ENCODE measurements at regions not wholly inside any gene's neighbourhood (a gene's known extent, or its start where the extent isn't known, plus 50 kb on each side); places are given as distances from the start of the nearest gene placed in this dataset.
A peak's percentile ranks its signal among the peaks of the same experiment; 100 is the strongest.
"Not testable (repeated sequence)": the region's sequence is repeated elsewhere in the genome, so short reads cannot be mapped to it uniquely, and the experiment has no call there.

DNA sequence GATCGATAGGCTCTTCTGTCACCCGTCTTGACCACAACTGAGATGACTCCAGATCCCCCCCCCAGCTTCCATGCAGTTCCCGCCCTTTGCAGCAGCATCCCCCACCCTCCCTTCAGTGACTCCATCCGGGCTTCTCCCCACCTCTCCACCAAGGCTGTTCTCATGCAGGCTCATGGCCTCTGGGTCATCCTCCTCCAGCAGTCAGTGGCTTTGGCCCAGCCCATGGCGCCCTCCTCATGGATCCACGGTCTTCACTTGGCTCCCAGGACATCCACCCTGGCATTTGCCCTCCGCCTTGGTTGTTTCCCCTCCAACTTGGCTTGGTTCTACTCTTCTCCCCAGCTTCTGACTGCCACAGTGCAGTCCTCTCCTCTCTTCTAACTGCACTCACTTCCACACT lies 96.7 kb upstream of the RUFY1 start:
- in situ Hi-C loops (cut with MboI; ENCODE audit: low pct_unique_long_range_greater_than_20kb in 2 of 9, low sequenced_read_pairs in 9 of 9, unreplicated experiment in 9 of 9): no loop called here
- WGBS, 10 experiments: 20 to 50% (median 40%) methylated on average over 1 of the region's 7 CpGs; no CpG with 5 or more reads in 7 of the 10 experiments
- H3K4me3 ChIP-seq: no peak overlapping the region
- H3K4me1 ChIP-seq (replicated peaks in 1 of 2): no peaks in the 10 kb centered on the region
- H3K27ac ChIP-seq: no peak overlapping the region
- ATAC-seq (replicated peaks in 6 of 8): no peak

DNA sequence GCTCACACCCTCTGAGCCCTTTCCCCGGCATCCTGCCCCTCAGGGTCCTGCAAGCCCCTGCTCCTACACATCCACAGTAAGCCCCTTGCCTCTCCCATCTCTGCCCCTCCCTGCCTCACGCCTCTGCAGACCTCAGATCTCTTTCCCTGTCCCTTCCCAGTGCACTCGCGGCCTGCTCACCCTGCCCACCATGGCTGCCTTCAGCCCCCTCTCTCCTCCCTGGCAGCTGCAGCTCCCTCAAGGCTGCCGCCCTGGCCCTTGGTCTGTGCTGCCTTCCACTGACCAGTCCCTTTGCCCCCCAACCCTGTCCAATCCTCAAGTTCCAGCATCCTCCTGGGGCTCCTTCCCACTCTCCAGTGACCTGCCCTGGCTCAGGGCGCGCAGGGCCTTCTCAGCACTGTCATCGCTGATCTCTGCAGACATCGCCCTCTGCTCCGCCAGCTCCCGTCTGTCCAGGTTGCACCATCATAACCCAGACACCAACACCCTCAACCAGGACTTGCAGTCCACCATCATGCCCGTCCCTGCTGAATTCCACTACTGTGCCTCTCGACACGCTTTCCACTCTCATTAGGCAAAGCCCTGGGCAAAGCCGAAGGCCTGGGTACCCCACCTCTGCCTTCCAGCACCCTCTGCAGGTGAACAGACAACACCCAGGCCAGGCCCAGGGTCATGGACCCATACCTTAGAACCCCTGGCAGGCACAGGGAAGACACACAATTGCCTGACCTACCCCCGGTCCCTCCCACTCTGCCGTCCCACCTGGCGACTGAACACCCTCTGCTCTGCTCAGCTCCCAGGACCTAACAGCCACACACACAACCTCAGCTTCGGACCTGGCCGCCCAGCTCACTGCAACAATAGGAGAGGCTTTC lies 97.8 kb upstream of the RUFY1 start:
- no peak for ATAC-seq (replicated peaks in 6 of 8)

DNA sequence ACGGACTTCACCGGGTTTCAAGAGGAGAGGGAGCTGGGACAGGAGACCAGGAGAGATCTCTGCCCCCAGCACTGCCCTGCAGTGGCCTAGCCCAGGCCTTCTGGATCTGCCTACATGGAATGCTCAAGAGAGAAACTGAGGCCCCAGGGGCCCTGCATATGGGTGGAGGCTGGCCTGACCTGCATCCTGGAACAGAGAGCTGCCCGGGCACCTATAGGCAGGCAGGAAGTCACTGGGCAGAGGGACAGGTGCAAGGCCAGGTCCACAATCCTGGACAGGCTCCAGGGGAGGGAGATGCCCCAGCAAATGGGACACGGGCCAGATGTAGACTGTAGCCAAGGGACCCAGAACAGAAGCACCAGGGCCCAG lies 98.5 kb upstream of the RUFY1 start:
- ATAC-seq (replicated peaks in 6 of 8): peak in 1 of 8 experiments; percentile 28
- 0 to 60% (median 40%) methylated on average over 1 to 2 of the region's 4 CpGs; no CpG with 5 or more reads in 5 of the 10 experiments for WGBS, 10 experiments
- in situ Hi-C loops (cut with MboI; ENCODE audit: low pct_unique_long_range_greater_than_20kb in 2 of 9, low sequenced_read_pairs in 9 of 9, unreplicated experiment in 9 of 9): no loop called here
- Histone ChIP-seq H3K27ac (no peak overlapping the region), H3K4me3 (no peak overlapping the region), H3K4me1 (replicated peaks in 1 of 2) (no peaks in the 10 kb centered on the region)

More for the DNA sequence above, 97.8 kb upstream of the RUFY1 start:
- 60 to 100% (median 86%) methylated on average over 1 to 11 of the region's 20 CpGs; no CpG with 5 or more reads in 4 of the 10 experiments for WGBS, 10 experiments
- Histone ChIP-seq H3K4me1 (replicated peaks in 1 of 2) (no peaks in the 10 kb centered on the region), H3K27ac (no peak overlapping the region), H3K4me3 (no peak overlapping the region)
- in situ Hi-C loops (cut with MboI; ENCODE audit: low pct_unique_long_range_greater_than_20kb in 2 of 9, low sequenced_read_pairs in 9 of 9, unreplicated experiment in 9 of 9): no loop called here

DNA sequence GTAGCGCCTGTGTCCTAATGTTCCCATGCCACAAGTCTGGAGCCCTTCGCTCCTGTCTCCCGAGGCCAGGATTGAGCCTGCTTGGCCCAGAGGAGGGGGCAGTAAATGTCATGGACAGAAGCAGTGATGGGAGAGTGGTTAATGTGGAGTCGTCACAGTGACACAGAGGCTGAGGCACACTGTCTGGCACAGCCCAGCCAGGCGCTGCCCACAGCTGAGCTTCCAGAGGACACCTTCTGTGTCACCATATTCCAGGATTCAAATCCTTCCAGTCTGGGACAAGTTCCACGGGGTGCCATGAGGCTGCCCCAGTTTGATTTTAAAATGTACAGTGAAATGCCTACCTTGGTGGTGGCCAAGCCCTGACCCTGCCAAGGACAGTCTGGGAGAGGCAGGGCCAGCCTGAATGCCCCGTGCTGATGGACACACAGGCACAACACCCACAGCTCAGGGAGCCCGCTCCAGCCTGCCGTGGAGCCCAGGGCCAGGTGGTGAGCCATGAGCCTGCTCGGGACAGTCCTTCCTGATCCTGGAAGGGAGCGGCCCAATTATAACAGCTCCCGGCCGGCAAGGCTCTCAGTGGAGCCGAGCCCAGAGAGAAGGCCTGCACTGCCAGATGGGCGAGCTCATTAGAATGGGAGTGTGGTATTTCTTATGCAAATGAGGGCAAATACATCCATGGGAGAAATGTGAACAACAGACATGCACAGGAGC lies 99.1 kb upstream of the RUFY1 start:
- WGBS, 10 experiments: 0 to 100% (median 60%) methylated on average over 1 to 8 of the region's 15 CpGs; no CpG with 5 or more reads in 3 of the 10 experiments
- in situ Hi-C loops (cut with MboI; ENCODE audit: low pct_unique_long_range_greater_than_20kb in 2 of 9, low sequenced_read_pairs in 9 of 9, unreplicated experiment in 9 of 9): no loop called here
- peak in 7 of 8 experiments; percentile 52 to 96 (median 60) for ATAC-seq (replicated peaks in 6 of 8)
- no peak overlapping the region for H3K27ac ChIP-seq
- no peak overlapping the region for H3K4me3 ChIP-seq
- no peaks in the 10 kb centered on the region for H3K4me1 ChIP-seq (replicated peaks in 1 of 2)

DNA sequence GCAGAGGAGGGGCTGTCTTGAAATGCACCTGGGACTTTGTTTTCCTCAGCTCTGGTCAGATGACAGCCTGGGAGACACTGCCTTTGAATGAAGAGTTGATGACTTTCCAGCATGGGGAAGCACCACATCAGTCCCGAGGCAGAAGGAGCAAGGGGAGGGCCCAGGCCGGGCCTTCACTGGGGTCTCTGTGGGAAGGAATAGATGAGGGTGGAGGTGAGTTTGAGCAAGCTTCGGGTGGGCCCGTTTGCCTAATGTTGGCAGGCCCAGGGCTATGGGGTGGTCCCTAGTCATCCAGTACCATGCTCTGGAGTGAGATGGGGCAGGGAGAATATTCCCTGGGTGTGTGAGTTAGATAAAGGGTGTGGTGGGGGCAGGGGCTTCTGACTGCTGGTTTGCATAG lies 100.4 kb upstream of the RUFY1 start:
- H3K27ac ChIP-seq; H3K4me3 ChIP-seq; ATAC-seq (replicated peaks in 6 of 8); H3K4me1 ChIP-seq (replicated peaks in 1 of 2); in situ Hi-C loops (cut with MboI; ENCODE audit: low pct_unique_long_range_greater_than_20kb in 2 of 9, low sequenced_read_pairs in 9 of 9, unreplicated experiment in 9 of 9): not testable (repeated sequence)
- WGBS, 10 experiments: 17 to 80% methylated on average over 1 of the region's 4 CpGs; no CpG with 5 or more reads in 8 of the 10 experiments

DNA sequence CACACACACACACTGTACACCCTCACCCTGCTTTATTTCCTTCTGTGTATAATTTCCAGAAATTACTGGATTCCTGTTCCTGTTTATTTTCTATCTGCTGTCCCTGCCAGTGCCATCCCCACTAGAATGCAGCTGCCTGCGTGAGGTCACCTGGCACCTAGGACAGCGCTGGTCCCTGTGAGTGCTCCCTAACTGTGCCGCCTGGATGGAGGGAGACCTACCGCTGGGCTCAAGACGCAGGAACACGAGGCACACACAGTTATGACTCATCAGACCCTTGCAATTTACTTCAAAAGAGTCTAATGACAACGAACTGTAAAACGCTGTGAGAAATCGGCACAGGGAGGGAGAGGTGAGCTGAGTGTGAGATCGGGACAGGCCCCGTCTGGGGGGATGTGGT lies 102.1 kb upstream of the RUFY1 start:
- H3K4me3 ChIP-seq; in situ Hi-C loops (cut with MboI; ENCODE audit: low pct_unique_long_range_greater_than_20kb in 2 of 9, low sequenced_read_pairs in 9 of 9, unreplicated experiment in 9 of 9); H3K4me1 ChIP-seq (replicated peaks in 1 of 2); H3K27ac ChIP-seq: not testable (repeated sequence)
- WGBS, 10 experiments: no CpG with 5 or more reads among the region's 11 CpGs
- ATAC-seq (replicated peaks in 6 of 8): peak in 4 of 8 experiments; percentile 50 to 71 (median 60)

DNA sequence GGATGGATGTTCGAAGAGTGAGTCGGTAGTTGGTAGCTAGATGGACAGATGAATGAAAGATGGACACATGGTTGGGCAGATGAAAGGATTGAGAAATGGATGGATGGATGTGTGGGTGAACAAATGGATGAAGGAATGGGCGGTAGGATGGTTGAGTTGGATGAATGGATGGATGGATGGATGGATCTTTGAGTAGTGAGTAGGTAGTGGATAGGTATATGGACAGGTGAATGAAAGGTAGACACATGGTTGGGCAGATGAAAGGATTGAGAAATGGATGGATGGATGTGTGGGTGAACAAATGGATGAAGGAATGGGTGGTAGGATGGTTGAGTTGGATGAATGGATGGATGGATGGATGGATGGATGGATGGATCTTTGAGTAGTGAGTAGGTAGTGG lies 97.0 kb upstream of the ADAMTS2 start:
- in situ Hi-C loops (cut with MboI; ENCODE audit: low pct_unique_long_range_greater_than_20kb in 2 of 9, low sequenced_read_pairs in 9 of 9, unreplicated experiment in 9 of 9); H3K4me1 ChIP-seq (replicated peaks in 1 of 2); H3K27ac ChIP-seq; ATAC-seq (replicated peaks in 6 of 8); H3K4me3 ChIP-seq: not testable (repeated sequence)
- WGBS, 10 experiments: 40 to 100% (median 68%) methylated on average over 1 to 3 of the region's 3 CpGs; no CpG with 5 or more reads in 1 of the 10 experiments

DNA sequence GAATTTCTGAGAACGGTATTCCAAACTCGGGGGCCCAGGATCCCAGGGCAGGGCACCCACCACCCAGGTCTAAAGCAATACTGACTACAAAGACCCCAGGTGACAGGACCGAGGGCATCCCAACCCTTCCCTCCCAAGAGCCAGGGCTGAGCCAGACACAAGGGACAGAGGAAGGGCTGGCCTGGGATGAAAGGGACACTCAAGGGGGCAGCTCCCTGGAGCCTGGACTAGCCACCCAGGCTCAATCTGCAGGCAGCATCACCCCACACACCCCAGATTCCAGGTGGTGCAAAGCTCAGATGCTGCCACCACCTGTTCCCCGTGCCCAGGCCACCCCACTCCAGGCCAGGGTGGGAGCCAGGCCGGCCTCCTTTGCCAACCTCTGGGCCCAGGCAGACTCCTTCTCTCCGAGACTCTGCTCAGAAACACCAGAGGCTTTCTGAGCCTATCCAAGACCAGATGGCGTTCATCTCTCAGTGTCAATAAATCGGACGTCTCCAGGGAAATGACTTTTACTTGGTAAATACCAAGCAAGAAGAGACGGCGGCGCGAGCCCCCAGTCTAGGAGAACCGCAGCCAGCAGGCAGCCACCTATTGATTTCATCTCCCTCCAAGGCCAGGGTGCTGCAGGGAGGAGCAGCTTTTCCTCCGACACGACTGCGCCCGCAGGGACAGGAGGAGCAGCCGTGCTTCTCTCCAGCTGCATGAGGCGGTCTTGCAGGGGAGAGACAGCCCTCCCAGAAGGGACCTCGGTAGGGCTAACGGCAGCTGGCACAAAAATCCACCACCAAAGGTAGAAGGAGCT lies 94.1 kb upstream of the ADAMTS2 start:
- 20 to 100% (median 80%) methylated on average over 1 to 12 of the region's 22 CpGs; no CpG with 5 or more reads in 3 of the 10 experiments for WGBS, 10 experiments
- Histone ChIP-seq H3K4me3 (no peak overlapping the region), H3K27ac (no peak overlapping the region), H3K4me1 (replicated peaks in 1 of 2) (no peaks in the 10 kb centered on the region)
- no peak for ATAC-seq (replicated peaks in 6 of 8)
- in situ Hi-C loops (cut with MboI; ENCODE audit: low pct_unique_long_range_greater_than_20kb in 2 of 9, low sequenced_read_pairs in 9 of 9, unreplicated experiment in 9 of 9): no loop called here

DNA sequence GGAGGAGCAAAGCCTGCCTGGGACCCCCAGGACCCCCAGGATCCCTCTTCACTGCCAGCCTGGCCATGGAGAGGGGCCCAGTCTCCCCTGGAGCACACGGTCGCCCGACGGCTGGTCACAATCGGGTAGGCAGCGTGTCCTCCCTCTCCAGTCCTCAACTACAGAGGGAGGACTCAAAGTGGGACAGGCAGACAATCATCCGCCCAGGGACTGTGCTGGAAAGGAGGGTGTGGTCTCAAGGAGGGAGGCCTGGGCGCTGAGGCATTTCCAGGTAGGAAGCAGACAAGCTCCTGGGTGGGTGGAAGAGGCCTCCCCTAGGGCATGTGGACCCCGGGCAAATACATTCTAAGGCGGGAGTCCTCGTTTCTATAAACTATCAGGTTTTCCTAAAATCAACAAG lies 93.2 kb upstream of the ADAMTS2 start:
- no peaks in the 10 kb centered on the region for H3K4me1 ChIP-seq (replicated peaks in 1 of 2)
- in situ Hi-C loops (cut with MboI; ENCODE audit: low pct_unique_long_range_greater_than_20kb in 2 of 9, low sequenced_read_pairs in 9 of 9, unreplicated experiment in 9 of 9): no loop called here
- H3K27ac ChIP-seq: no peak overlapping the region
- no peak overlapping the region for H3K4me3 ChIP-seq
- no peak for ATAC-seq (replicated peaks in 6 of 8)
- WGBS, 10 experiments: 0 to 100% (median 78%) methylated on average over 1 to 2 of the region's 11 CpGs; no CpG with 5 or more reads in 6 of the 10 experiments

DNA sequence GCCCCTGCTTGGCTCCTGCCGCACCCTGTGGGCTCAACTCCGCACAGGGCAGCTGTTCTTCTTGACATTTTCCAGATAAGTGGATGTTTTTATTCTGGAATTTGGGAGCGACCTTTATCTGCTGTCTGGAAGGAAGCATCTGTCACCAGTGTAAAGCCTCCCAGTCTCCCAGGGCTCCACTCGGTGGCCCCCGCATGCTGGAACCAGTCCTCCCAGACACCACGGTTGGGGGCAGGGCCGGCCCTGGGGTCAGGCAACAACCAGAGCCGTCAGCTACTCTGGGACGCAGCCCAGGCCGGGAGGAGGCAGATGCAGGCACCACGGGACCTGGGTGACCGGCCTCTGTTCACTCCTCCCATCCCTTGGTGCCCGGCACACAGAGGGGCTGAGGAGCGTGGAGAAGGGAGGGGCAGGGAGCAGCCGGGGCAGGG lies 92.8 kb upstream of the ADAMTS2 start:
- WGBS, 10 experiments: 0 to 100% methylated on average over 1 of the region's 15 CpGs; no CpG with 5 or more reads in 8 of the 10 experiments
- H3K27ac ChIP-seq: no peak overlapping the region
- no peak overlapping the region for H3K4me3 ChIP-seq
- H3K4me1 ChIP-seq (replicated peaks in 1 of 2): no peaks in the 10 kb centered on the region
- in situ Hi-C loops (cut with MboI; ENCODE audit: low pct_unique_long_range_greater_than_20kb in 2 of 9, low sequenced_read_pairs in 9 of 9, unreplicated experiment in 9 of 9): no loop called here
- peak in 1 of 8 experiments; percentile 24 for ATAC-seq (replicated peaks in 6 of 8)

DNA sequence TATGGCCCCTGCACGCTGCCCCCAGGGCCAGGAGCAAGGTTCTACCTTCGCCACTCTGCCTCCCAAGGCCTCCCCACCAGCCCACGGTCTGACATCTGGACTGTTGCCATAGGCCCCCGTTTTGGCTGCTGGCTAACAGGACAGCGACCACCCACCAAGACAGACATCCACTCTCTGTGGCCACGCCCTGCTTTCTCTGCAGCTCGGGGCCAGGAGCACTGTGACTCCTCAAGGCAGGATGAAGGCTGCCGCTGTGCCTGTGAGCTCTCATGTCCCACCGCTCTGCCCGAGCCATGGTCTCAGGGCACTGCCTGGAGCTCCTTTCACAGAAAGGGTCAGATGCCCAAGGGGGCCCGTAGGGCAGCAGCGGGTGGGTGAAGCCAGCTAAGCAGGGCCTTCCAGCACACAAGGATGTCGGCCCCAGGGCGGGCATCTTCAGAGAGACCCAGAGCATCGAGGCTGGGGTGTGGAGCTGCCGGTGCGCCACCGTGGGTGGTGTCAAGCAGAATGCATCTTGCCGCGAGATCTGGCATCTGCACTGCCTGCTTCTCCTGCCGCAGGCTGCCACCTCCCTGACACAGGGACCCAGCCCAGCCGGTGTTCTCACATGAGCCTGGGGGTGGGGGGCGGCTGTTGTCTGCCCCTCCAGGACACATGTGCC lies 92.2 kb upstream of the ADAMTS2 start:
- peak in 1 of 8 experiments; percentile 52 for ATAC-seq (replicated peaks in 6 of 8)
- in situ Hi-C loops (cut with MboI; ENCODE audit: low pct_unique_long_range_greater_than_20kb in 2 of 9, low sequenced_read_pairs in 9 of 9, unreplicated experiment in 9 of 9): no loop called here
- H3K27ac ChIP-seq: no peak overlapping the region
- no peaks in the 10 kb centered on the region for H3K4me1 ChIP-seq (replicated peaks in 1 of 2)
- no peak overlapping the region for H3K4me3 ChIP-seq
- 0 to 82% (median 71%) methylated on average over 1 to 8 of the region's 23 CpGs; no CpG with 5 or more reads in 5 of the 10 experiments for WGBS, 10 experiments

DNA sequence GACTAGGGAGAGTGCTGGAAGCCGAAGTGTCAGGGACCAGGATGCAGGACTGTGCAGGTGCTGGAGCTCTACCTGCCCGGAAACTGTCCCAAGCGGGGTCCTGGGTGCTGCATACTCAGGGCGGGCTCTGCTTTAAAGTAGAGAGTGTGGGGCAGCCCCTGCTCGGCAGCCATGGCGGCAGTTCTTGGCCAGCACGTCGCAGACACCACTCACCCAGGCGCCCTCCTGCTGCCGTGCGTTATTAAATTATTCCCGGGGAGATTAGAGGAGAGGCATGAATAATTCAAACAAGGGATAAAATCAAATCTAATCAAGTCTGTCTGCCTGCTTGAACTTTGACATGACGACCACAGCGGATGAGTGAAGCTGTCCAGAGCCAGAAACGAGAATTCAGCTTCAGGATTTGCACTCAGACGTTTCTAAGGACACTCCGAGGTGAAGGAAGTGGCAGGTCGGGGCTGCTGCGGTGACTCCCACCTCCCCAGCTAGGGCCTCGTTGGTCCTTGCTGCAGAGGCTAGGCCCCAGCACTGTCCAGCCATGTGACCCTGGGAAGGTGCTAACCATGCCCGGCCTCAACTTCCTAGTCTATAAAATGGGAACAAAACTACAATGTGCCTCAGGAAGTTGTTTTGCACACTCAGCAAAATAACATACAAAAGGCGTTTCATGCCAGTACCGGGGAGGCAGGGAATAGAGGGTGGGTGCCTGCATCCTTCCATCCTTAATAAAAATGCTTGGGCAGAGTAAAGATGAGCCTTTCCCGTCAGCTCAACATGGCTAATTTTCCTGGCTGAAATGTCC lies 91.3 kb upstream of the ADAMTS2 start:
- WGBS, 10 experiments: 38 to 93% (median 79%) methylated on average over 1 to 17 of the region's 24 CpGs
- in situ Hi-C loops (cut with MboI; ENCODE audit: low pct_unique_long_range_greater_than_20kb in 2 of 9, low sequenced_read_pairs in 9 of 9, unreplicated experiment in 9 of 9): no loop called here
- Histone ChIP-seq H3K4me1 (replicated peaks in 1 of 2) (no peaks in the 10 kb centered on the region), H3K4me3 (no peak overlapping the region), H3K27ac (no peak overlapping the region)
- ATAC-seq (replicated peaks in 6 of 8): peak in 1 of 8 experiments; percentile 66
